ENCODE measurements at regions not wholly inside any gene's neighbourhood (a gene's known extent, or its start where the extent isn't known, plus 50 kb on each side); places are given as distances from the start of the nearest gene placed in this dataset.
"Not testable (repeated sequence)": the region's sequence is repeated elsewhere in the genome, so short reads cannot be mapped to it uniquely, and the experiment has no call there.

DNA sequence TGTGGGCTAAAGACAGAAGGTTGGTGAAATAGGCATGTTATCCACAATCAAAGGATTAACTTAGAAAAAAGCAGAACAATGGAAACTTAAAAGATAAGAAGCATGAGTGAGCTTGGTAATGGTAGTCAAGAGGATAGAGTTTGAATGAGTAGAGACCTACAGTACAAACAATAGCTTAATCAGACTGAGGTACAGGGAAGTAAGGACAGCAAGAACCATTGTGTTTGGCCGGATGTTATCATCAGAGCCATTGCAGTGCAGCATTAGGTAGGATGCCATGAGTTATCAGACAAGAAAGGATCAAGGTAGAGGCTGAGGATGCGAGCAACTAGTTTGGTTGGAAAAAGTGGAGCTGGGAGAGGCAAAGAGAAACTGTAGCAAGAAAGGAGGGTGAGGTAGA, 353.3 kb upstream of the VSTM2A start:
- 79 to 90% methylated on average over 2 of the region's 2 CpGs for WGBS, 2 experiments
- Histone ChIP-seq H3K4me3 (ENCODE audit: insufficient read depth, low read depth, low read length) (no peak overlapping the region), H3K27me3 (ENCODE audit: control insufficient read depth, insufficient read depth, low read length, poor library complexity, severe bottlenecking) (no peaks in the 10 kb centered on the region), H3K9me3 (ENCODE audit: control insufficient read depth, low read length) (no peaks in the 10 kb centered on the region), H3K36me3 (ENCODE audit: control insufficient read depth, insufficient read depth, low read length) (no peaks in the 10 kb centered on the region), H3K27ac (ENCODE audit: insufficient read depth, low read depth, low read length, poor library complexity, severe bottlenecking) (no peak overlapping the region), H3K4me1 (ENCODE audit: control insufficient read depth, insufficient read depth, low read length) (no peaks in the 10 kb centered on the region)

DNA sequence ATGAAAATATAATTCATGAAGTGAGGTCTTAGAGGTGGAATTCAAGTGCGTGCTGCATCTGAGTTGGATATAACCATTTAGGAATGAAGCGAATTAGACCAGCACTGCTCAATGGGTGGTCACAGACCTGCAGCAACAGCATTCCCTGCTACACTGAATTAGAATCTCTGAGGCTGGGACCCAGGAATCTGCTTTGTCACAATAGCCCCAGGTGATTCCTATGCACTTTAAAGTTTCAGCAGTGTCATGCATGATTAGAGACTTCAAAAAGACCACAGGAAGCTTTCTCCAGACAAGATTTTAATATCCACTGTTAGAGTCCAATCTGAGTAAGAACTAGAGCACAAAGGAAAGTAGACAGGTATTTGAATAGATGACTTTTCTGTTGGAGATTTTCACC, 352.8 kb upstream of the VSTM2A start:
- Histone ChIP-seq H3K27ac (ENCODE audit: insufficient read depth, low read depth, low read length, poor library complexity, severe bottlenecking) (no peak overlapping the region), H3K36me3 (ENCODE audit: control insufficient read depth, insufficient read depth, low read length) (no peaks in the 10 kb centered on the region), H3K27me3 (ENCODE audit: control insufficient read depth, insufficient read depth, low read length, poor library complexity, severe bottlenecking) (no peaks in the 10 kb centered on the region), H3K9me3 (ENCODE audit: control insufficient read depth, low read length) (no peaks in the 10 kb centered on the region), H3K4me3 (ENCODE audit: insufficient read depth, low read depth, low read length) (no peak overlapping the region), H3K4me1 (ENCODE audit: control insufficient read depth, insufficient read depth, low read length) (no peaks in the 10 kb centered on the region)
- 43 to 65% methylated on average over 2 of the region's 2 CpGs for WGBS, 2 experiments

DNA sequence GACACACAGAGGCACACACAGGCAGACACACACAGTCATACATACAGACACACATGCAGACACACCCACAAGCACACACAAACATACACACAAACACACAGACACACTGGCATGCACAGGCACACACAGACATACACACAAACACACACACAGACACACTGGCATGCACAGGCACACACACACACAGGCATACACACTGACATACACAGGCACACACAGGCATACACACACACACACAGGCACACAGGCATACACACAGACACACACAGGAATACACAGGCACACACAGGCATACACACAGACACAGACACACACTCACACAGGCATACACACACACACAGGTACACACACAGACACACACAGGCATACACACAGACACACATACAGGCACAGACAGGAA, 340.7 kb upstream of the VSTM2A start:
- Histone ChIP-seq H3K27me3 (ENCODE audit: control insufficient read depth, insufficient read depth, low read length, poor library complexity, severe bottlenecking) (no peaks in the 10 kb centered on the region), H3K4me3 (ENCODE audit: insufficient read depth, low read depth, low read length) (no peak overlapping the region), H3K4me1 (ENCODE audit: control insufficient read depth, insufficient read depth, low read length) (no peaks in the 10 kb centered on the region), H3K27ac (ENCODE audit: insufficient read depth, low read depth, low read length, poor library complexity, severe bottlenecking) (no peak overlapping the region), H3K36me3 (ENCODE audit: control insufficient read depth, insufficient read depth, low read length) (no peaks in the 10 kb centered on the region), H3K9me3 (ENCODE audit: control insufficient read depth, low read length) (no peaks in the 10 kb centered on the region)

DNA sequence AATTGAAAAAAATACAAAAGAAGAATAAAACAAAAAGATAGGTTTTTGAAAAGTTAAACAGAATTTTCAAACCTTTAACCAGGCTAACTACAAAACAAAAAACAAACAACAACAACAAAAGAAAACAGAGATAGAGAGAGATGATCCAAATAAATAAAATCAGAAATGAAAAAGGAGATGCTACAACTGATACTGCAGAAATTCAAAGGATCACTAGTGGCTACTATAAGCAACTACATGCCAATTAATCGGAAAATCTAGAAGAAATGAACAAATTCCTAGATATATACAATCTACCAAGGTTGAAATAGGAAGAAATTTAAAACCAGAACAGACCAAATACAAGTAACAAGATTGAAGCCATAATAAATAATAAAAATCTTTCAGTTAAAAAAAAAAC, 326.8 kb upstream of the VSTM2A start:
- no peaks in the 10 kb centered on the region for H3K4me1 ChIP-seq (ENCODE audit: control insufficient read depth, insufficient read depth, low read length)
- 79% methylated on average over 1 of the region's 1 CpG; no CpG with 5 or more reads in 1 of the 2 experiments for WGBS, 2 experiments
- H3K27ac ChIP-seq (ENCODE audit: insufficient read depth, low read depth, low read length, poor library complexity, severe bottlenecking), result no peak overlapping the region

DNA sequence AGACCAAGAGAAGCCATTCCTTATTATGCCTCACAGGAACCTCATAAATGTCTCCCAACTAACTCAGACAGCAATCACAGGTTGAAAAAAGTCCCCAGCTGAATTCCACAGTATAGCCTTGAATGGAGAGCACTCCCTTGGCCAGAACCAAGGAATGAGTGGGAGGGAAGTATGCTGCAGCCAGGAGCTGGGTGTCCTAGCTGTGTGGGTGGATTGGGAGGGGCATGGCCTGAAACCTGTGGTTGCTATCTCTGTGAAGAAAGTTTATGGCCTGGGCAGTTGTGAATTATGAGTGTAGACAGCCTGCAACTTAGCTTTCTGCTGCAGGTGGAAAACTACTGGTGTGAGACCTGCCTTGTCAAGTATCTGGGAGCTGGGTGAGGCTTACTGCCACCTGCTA, 316.1 kb upstream of the VSTM2A start:
- not testable (repeated sequence) for H3K4me1 ChIP-seq (ENCODE audit: control insufficient read depth, insufficient read depth, low read length); H3K4me3 ChIP-seq (ENCODE audit: insufficient read depth, low read depth, low read length); H3K9me3 ChIP-seq (ENCODE audit: control insufficient read depth, low read length); H3K27me3 ChIP-seq (ENCODE audit: control insufficient read depth, insufficient read depth, low read length, poor library complexity, severe bottlenecking); H3K27ac ChIP-seq (ENCODE audit: insufficient read depth, low read depth, low read length, poor library complexity, severe bottlenecking); H3K36me3 ChIP-seq (ENCODE audit: control insufficient read depth, insufficient read depth, low read length)

More for the DNA sequence above, 326.8 kb upstream of the VSTM2A start:
- H3K9me3 ChIP-seq (ENCODE audit: control insufficient read depth, low read length), result peaks cover 4% of the 10 kb centered on the region
- H3K4me3 ChIP-seq (ENCODE audit: insufficient read depth, low read depth, low read length), result no peak overlapping the region
- no peaks in the 10 kb centered on the region for H3K36me3 ChIP-seq (ENCODE audit: control insufficient read depth, insufficient read depth, low read length)
- no peaks in the 10 kb centered on the region for H3K27me3 ChIP-seq (ENCODE audit: control insufficient read depth, insufficient read depth, low read length, poor library complexity, severe bottlenecking)

DNA sequence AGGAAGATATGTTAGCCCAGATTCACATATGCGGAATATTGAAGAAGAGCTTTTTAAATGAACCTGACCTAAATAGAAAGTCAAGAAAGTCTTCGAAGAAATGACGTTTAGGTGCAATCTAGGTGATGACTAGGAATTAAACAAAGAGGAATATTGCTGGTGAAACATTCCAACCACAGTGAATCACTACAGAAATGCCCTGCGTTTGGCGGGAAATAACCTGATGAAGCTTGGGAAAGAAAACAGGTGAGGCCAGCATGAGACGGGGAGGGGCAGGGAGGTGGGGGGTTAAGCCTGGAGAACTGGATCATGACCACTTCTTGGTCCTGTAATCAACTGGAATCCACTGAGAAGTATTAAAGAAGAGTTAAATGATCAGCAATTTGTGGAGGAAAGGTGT, 299.4 kb upstream of the VSTM2A start:
- Histone ChIP-seq H3K36me3 (ENCODE audit: control insufficient read depth, insufficient read depth, low read length) (no peaks in the 10 kb centered on the region), H3K4me1 (ENCODE audit: control insufficient read depth, insufficient read depth, low read length) (no peaks in the 10 kb centered on the region), H3K27ac (ENCODE audit: insufficient read depth, low read depth, low read length, poor library complexity, severe bottlenecking) (no peak overlapping the region), H3K27me3 (ENCODE audit: control insufficient read depth, insufficient read depth, low read length, poor library complexity, severe bottlenecking) (no peaks in the 10 kb centered on the region), H3K9me3 (ENCODE audit: control insufficient read depth, low read length) (no peaks in the 10 kb centered on the region), H3K4me3 (ENCODE audit: insufficient read depth, low read depth, low read length) (no peak overlapping the region)
- 95 to 98% methylated on average over 6 of the region's 6 CpGs for WGBS, 2 experiments

DNA sequence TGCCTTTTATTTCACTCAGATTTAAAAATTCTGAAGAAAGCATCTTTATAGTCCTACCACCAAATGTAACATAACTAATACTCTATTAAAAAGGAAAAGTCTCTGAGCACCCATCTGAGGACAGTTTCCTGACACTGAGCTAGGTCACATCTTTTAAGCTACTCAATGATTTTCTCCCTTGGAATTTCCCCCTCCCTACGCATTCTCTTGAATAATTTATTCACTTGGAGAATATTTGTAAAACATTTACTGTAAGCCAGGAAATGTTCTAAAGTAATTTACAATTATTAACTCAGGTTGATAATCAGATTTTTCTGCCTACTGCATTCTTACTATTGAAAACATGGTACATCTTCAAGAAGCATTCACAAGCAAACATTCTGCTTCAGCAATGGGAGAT, 297.2 kb upstream of the VSTM2A start:
- H3K4me1 ChIP-seq (ENCODE audit: control insufficient read depth, insufficient read depth, low read length), result no peaks in the 10 kb centered on the region
- H3K4me3 ChIP-seq (ENCODE audit: insufficient read depth, low read depth, low read length), result no peak overlapping the region
- no CpG with 5 or more reads among the region's 1 CpG for WGBS, 2 experiments

DNA sequence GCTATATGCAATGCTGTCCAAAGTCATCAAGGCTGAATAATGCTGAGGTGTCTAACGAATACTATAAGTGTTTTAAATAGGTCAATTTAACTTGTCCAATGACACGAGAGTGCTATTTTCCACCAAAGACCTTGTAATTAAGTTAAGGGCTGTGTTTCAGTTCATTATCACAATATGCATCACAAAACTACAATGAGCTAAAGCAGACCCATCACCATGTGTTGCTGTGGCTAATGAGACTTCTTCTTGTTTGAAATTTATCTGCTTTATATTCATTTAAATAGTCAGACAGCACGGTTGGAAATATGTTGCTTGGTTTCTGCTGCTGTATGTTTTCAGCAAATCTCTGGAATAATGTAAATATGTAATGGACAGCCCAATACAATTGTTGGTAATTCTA, 292.5 kb upstream of the VSTM2A start:
- Histone ChIP-seq H3K4me3 (ENCODE audit: insufficient read depth, low read depth, low read length) (no peak overlapping the region), H3K36me3 (ENCODE audit: control insufficient read depth, insufficient read depth, low read length) (no peaks in the 10 kb centered on the region), H3K27ac (ENCODE audit: insufficient read depth, low read depth, low read length, poor library complexity, severe bottlenecking) (no peak overlapping the region), H3K4me1 (ENCODE audit: control insufficient read depth, insufficient read depth, low read length) (no peaks in the 10 kb centered on the region), H3K27me3 (ENCODE audit: control insufficient read depth, insufficient read depth, low read length, poor library complexity, severe bottlenecking) (no peaks in the 10 kb centered on the region), H3K9me3 (ENCODE audit: control insufficient read depth, low read length) (no peaks in the 10 kb centered on the region)
- WGBS, 2 experiments, result 89 to 100% methylated on average over 2 to 3 of the region's 3 CpGs

More for the DNA sequence above, 297.2 kb upstream of the VSTM2A start:
- H3K27ac ChIP-seq (ENCODE audit: insufficient read depth, low read depth, low read length, poor library complexity, severe bottlenecking), result no peak overlapping the region
- no peaks in the 10 kb centered on the region for H3K9me3 ChIP-seq (ENCODE audit: control insufficient read depth, low read length)
- no peaks in the 10 kb centered on the region for H3K27me3 ChIP-seq (ENCODE audit: control insufficient read depth, insufficient read depth, low read length, poor library complexity, severe bottlenecking)
- H3K36me3 ChIP-seq (ENCODE audit: control insufficient read depth, insufficient read depth, low read length), result no peaks in the 10 kb centered on the region

DNA sequence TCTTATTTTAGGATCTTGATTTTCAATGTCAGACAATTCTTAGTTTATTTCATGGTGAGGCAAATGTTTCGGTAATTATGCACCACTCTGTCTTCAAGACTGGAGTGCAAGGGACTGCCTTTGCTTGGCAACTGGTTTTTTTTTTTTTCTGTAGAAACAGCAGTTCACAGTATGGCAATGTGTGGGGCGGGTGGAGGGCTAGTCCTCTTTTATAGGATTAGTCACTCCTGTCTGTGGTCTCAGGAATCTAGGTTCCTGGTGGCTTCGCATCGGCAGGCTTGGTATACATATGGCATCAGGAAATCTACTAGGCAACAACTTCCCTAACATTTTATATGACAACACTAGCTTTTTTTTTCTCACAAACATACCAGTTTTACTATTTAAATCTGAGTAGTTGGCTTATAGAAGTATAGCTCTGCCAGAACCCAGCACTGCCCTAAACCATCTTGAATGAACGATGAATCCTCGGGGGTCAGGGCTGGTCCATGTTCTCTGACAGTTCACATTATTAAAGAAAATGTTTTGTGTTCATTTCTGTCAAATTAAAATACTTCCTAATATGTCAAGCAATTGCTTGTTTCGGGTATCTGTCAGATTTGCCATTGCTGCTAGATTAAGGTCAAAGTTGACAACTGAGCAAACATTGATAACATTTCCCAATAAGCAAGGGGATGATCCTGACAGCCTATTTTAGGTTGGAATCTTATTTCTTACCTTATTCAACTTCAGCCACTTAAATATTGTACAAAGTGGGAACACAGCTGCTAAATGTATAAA, 289.7 kb upstream of the VSTM2A start:
- 82 to 91% methylated on average over 4 to 7 of the region's 7 CpGs for WGBS, 2 experiments

DNA sequence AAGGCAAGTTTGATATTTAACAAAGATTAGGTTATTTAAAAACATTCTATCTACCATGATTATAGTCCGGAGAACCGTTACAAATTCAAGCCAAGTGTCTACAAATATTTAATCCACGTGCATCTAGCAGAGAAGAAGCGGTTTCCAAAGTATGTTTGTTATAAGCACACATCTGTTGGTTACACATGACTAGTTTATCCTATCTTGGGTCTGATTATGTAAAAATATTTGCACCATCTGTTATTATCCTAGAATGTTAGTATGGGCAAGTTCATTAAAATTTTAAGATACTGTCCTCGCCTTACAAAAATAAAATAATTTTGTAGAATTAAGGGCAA, 289.2 kb upstream of the VSTM2A start:
- WGBS, 2 experiments, result 87 to 95% methylated on average over 4 of the region's 5 CpGs
- no peak overlapping the region for H3K4me3 ChIP-seq (ENCODE audit: insufficient read depth, low read depth, low read length)
- no peaks in the 10 kb centered on the region for H3K9me3 ChIP-seq (ENCODE audit: control insufficient read depth, low read length)
- H3K27me3 ChIP-seq (ENCODE audit: control insufficient read depth, insufficient read depth, low read length, poor library complexity, severe bottlenecking), result no peaks in the 10 kb centered on the region
- H3K27ac ChIP-seq (ENCODE audit: insufficient read depth, low read depth, low read length, poor library complexity, severe bottlenecking), result no peak overlapping the region
- H3K36me3 ChIP-seq (ENCODE audit: control insufficient read depth, insufficient read depth, low read length), result no peaks in the 10 kb centered on the region
- H3K4me1 ChIP-seq (ENCODE audit: control insufficient read depth, insufficient read depth, low read length), result no peaks in the 10 kb centered on the region

More for the DNA sequence above, 289.7 kb upstream of the VSTM2A start:
- H3K27me3 ChIP-seq (ENCODE audit: control insufficient read depth, insufficient read depth, low read length, poor library complexity, severe bottlenecking), result no peaks in the 10 kb centered on the region
- no peaks in the 10 kb centered on the region for H3K9me3 ChIP-seq (ENCODE audit: control insufficient read depth, low read length)
- no peak overlapping the region for H3K4me3 ChIP-seq (ENCODE audit: insufficient read depth, low read depth, low read length)
- H3K36me3 ChIP-seq (ENCODE audit: control insufficient read depth, insufficient read depth, low read length), result no peaks in the 10 kb centered on the region
- no peaks in the 10 kb centered on the region for H3K4me1 ChIP-seq (ENCODE audit: control insufficient read depth, insufficient read depth, low read length)
- H3K27ac ChIP-seq (ENCODE audit: insufficient read depth, low read depth, low read length, poor library complexity, severe bottlenecking), result no peak overlapping the region

DNA sequence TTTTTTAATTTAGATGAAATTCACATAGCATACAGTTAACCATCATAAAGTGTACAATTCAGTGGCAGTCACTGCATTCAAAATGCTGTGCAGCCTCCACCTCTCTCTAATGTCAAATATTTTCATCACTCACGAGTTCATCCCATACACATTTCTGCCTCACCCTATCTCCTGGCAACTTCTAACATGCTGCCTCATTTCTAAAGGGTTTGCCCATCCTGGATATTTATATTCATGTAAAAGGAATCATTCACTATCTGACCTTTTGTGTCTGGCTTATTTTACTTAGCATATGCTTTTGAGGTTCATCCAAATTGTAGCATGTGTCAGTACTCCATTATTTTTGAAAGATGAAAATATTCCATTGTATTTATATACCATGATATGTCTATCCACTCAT, 286.9 kb upstream of the VSTM2A start:
- Histone ChIP-seq H3K27me3 (ENCODE audit: control insufficient read depth, insufficient read depth, low read length, poor library complexity, severe bottlenecking) (no peaks in the 10 kb centered on the region), H3K36me3 (ENCODE audit: control insufficient read depth, insufficient read depth, low read length) (no peaks in the 10 kb centered on the region), H3K4me1 (ENCODE audit: control insufficient read depth, insufficient read depth, low read length) (no peaks in the 10 kb centered on the region), H3K4me3 (ENCODE audit: insufficient read depth, low read depth, low read length) (no peak overlapping the region), H3K9me3 (ENCODE audit: control insufficient read depth, low read length) (no peaks in the 10 kb centered on the region), H3K27ac (ENCODE audit: insufficient read depth, low read depth, low read length, poor library complexity, severe bottlenecking) (no peak overlapping the region)
- WGBS, 2 experiments, result 88 to 89% methylated on average over 1 of the region's 1 CpG

Measured in ectodermal cell (in vitro differentiated cells).